Immature natural killer cell (primary cell): ENCODE measurements at regions not wholly inside any gene's neighbourhood (a gene's known extent, or its start where the extent isn't known, plus 50 kb on each side); places are given as distances from the start of the nearest gene placed in this dataset.

Experiments used
- DNase-seq, 3 donors: peaks; one replicate each; pipeline ENCODE4 v3.0.0; 2022; ENCODE audit warnings: mixed read lengths in 1 of 3
- H3K27ac Mint-ChIP-seq, 6 donors: one replicate each; pipeline ENCODE4 v1.8.0; 2020; ENCODE audit warnings: mixed read lengths in 6 of 6, mild to moderate bottlenecking in 5 of 6, inconsistent platforms in 4 of 6, moderate library complexity in 3 of 6
- H3K27me3 Mint-ChIP-seq, 3 donors: one replicate each; pipeline ENCODE4 v1.8.0; 2020 to 2021; ENCODE audit warnings: low read depth in 3 of 3, mild to moderate bottlenecking in 3 of 3, mixed read lengths in 3 of 3, moderate library complexity in 3 of 3, inconsistent platforms in 1 of 3
- H3K36me3 Mint-ChIP-seq, 3 donors: one replicate each; pipeline ENCODE4 v1.8.0; 2020; ENCODE audit warnings: mixed read lengths in 3 of 3, inconsistent platforms in 2 of 3, mild to moderate bottlenecking in 2 of 3
- H3K4me1 Mint-ChIP-seq, 2 donors: one replicate each; pipeline ENCODE4 v1.8.0; 2020; ENCODE audit warnings: inconsistent platforms in 2 of 2, mild to moderate bottlenecking in 2 of 2, mixed read lengths in 2 of 2, moderate library complexity in 1 of 2
- H3K4me3 Mint-ChIP-seq, 5 donors: one replicate each; pipeline ENCODE4 v1.8.0; 2020; ENCODE audit warnings: mild to moderate bottlenecking in 5 of 5, mixed read lengths in 5 of 5, inconsistent platforms in 3 of 5, moderate library complexity in 3 of 5
- H3K9me3 Mint-ChIP-seq, 6 donors: one replicate each; pipeline ENCODE4 v1.8.0; 2020; ENCODE audit warnings: mild to moderate bottlenecking in 6 of 6, mixed read lengths in 6 of 6, inconsistent platforms in 4 of 6, moderate library complexity in 3 of 6

GRCh38 chr5:4383102-4383501 is 757.0 kb upstream of the ADAMTS16 start:
- H3K27me3 Mint-ChIP-seq: peaks cover 0 to 2% (median 2%) of the 10 kb centered on the region in 3 donors
- H3K36me3 Mint-ChIP-seq: peaks cover 0 to 6% (median 0%) of the 10 kb centered on the region in 3 donors
- peaks cover 0 to 20% (median under 1%) of the 10 kb centered on the region in 6 donors for H3K9me3 Mint-ChIP-seq
- no peak overlapping the region for H3K4me3 Mint-ChIP-seq
- H3K4me1 Mint-ChIP-seq: no peaks in the 10 kb centered on the region
- no peak overlapping the region for H3K27ac Mint-ChIP-seq
- DNase-seq: no peak

- H3K36me3 Mint-ChIP-seq: peaks cover 0 to 4% (median 0%) of the 10 kb centered on the region in 3 donors
These were observed 756.5 kb upstream of the ADAMTS16 start for GRCh38 chr5:4383518-4384198.

DNA sequence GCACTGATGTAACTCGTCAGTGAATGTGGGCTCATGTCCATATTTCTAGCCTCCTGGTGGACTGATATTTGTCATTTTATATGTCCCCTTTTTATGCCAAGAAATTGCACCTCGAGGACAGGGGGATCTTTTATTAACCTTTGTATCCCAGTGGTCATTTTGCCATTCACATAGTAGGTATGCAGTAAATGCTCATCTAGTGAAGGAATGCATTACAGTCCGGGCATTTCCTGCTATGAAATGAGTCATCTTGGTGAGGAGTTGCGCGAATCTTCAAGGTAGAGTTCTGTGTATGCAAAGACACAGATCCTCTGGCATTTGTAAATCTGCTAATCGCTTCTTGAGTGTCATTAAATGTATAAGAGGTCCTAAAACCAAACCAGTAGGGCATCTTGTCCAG is 755.5 kb upstream of the ADAMTS16 start:
- Mint-ChIP-seq H3K4me1 (no peaks in the 10 kb centered on the region), H3K9me3 (peaks cover 0 to 16% (median 2%) of the 10 kb centered on the region in 6 donors), H3K27me3 (peaks cover 0 to 2% (median 0%) of the 10 kb centered on the region in 3 donors), H3K36me3 (peaks cover 0 to 4% (median 0%) of the 10 kb centered on the region in 3 donors), H3K4me3 (no peak overlapping the region), H3K27ac (no peak overlapping the region)
- no peak for DNase-seq

More at GRCh38 chr5:4383518-4384198, 756.5 kb upstream of the ADAMTS16 start:
- no peak overlapping the region for H3K27ac Mint-ChIP-seq
- H3K27me3 Mint-ChIP-seq: peaks cover 0 to 2% (median 0%) of the 10 kb centered on the region in 3 donors
- DNase-seq: no peak
- peaks cover 0 to 16% (median under 1%) of the 10 kb centered on the region in 6 donors for H3K9me3 Mint-ChIP-seq
- H3K4me1 Mint-ChIP-seq: no peaks in the 10 kb centered on the region
- no peak overlapping the region for H3K4me3 Mint-ChIP-seq

- Mint-ChIP-seq H3K9me3 (peaks cover 0 to 16% (median 3%) of the 10 kb centered on the region in 6 donors), H3K27ac (no peak overlapping the region), H3K36me3 (peaks cover 0 to 4% (median 0%) of the 10 kb centered on the region in 3 donors), H3K4me1 (no peaks in the 10 kb centered on the region), H3K4me3 (no peak overlapping the region), H3K27me3 (peaks cover 0 to 2% (median 2%) of the 10 kb centered on the region in 3 donors)
- DNase-seq: no peak
These were observed 754.0 kb upstream of the ADAMTS16 start for GRCh38 chr5:4386152-4386551.

DNA sequence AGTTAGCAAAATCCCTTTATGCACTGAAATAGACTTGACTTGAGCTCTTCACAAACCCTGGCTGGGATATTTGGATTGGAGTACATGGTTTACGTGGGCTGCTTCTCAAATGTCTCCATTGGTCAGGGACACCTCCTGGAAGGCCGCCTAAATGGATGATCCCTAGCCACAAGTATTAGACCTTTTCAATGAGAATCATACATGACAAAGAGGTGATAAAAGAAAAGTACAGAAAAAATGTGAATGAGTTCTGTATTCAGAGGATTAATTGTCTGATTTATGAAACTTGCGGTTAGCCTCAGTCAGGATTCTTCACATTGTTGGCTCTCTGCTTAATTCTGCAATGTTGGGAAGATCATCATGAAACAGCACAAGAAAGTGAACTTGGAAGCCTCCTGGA is 752.8 kb upstream of the ADAMTS16 start:
- Mint-ChIP-seq H3K9me3 (peaks cover 0 to 16% (median 3%) of the 10 kb centered on the region in 6 donors), H3K27ac (no peak overlapping the region)

GRCh38 chr5:4395752-4396151 is 744.4 kb upstream of the ADAMTS16 start:
- H3K27me3 Mint-ChIP-seq: peaks cover 0 to 7% (median 2%) of the 10 kb centered on the region in 3 donors
- no peak overlapping the region for H3K4me3 Mint-ChIP-seq
- H3K27ac Mint-ChIP-seq: no peak overlapping the region
- no peaks in the 10 kb centered on the region for H3K4me1 Mint-ChIP-seq
- no peak for DNase-seq
- peaks cover 7 to 45% (median 17%) of the 10 kb centered on the region in 6 donors for H3K9me3 Mint-ChIP-seq
- H3K36me3 Mint-ChIP-seq: no peaks in the 10 kb centered on the region

More for the DNA sequence above, 752.8 kb upstream of the ADAMTS16 start:
- Mint-ChIP-seq H3K36me3 (peaks cover 0 to 4% (median 0%) of the 10 kb centered on the region in 3 donors), H3K4me1 (no peaks in the 10 kb centered on the region), H3K4me3 (no peak overlapping the region), H3K27me3 (peaks cover 0 to 2% (median 2%) of the 10 kb centered on the region in 3 donors)
- no peak for DNase-seq

GRCh38 chr5:4405614-4406219 is 734.4 kb upstream of the ADAMTS16 start:
- H3K4me3 Mint-ChIP-seq: no peak overlapping the region
- no peak overlapping the region for H3K27ac Mint-ChIP-seq
- peaks cover 0 to 43% (median 5%) of the 10 kb centered on the region in 6 donors for H3K9me3 Mint-ChIP-seq
- no peak for DNase-seq
- H3K36me3 Mint-ChIP-seq: no peaks in the 10 kb centered on the region
- H3K4me1 Mint-ChIP-seq: no peaks in the 10 kb centered on the region
- peaks cover 0 to 4% (median 0%) of the 10 kb centered on the region in 3 donors for H3K27me3 Mint-ChIP-seq

DNA sequence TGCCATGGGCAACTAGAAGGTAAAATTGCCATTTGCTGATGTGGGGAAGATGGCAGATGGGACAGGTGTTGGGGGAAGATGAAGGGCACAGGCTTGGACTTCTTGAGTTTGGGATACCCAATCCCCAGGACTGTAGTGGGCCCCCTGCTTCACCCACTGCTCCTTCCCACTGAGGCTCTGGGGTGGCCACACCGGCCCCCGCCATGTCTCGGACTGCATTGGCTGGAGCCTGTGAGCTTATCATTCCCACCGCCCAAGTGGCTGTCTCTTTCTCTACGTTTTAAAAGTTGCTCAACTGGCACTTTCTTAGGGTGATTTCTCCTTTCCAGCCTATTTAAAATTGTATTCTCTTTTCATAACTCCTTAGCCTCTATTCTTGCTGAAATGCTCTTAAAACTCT is 730.0 kb upstream of the ADAMTS16 start:
- H3K4me3 Mint-ChIP-seq: no peak overlapping the region
- peaks cover 0 to 48% (median 6%) of the 10 kb centered on the region in 6 donors for H3K9me3 Mint-ChIP-seq
- no peaks in the 10 kb centered on the region for H3K36me3 Mint-ChIP-seq
- H3K4me1 Mint-ChIP-seq: no peaks in the 10 kb centered on the region
- H3K27me3 Mint-ChIP-seq: peaks cover 0 to 1% (median 0%) of the 10 kb centered on the region in 3 donors
- no peak for DNase-seq
- no peak overlapping the region for H3K27ac Mint-ChIP-seq

GRCh38 chr5:4411664-4412063 is 728.5 kb upstream of the ADAMTS16 start:
- no peak for DNase-seq
- Mint-ChIP-seq H3K9me3 (peaks cover 0 to 43% (median 6%) of the 10 kb centered on the region in 6 donors), H3K36me3 (no peaks in the 10 kb centered on the region), H3K27me3 (peaks cover 0 to 4% (median 2%) of the 10 kb centered on the region in 3 donors), H3K27ac (no peak overlapping the region), H3K4me1 (no peaks in the 10 kb centered on the region), H3K4me3 (no peak overlapping the region)

GRCh38 chr5:4413996-4414395 is 726.1 kb upstream of the ADAMTS16 start:
- peaks cover 0 to 4% (median 2%) of the 10 kb centered on the region in 3 donors for H3K27me3 Mint-ChIP-seq
- H3K36me3 Mint-ChIP-seq: no peaks in the 10 kb centered on the region
- no peaks in the 10 kb centered on the region for H3K4me1 Mint-ChIP-seq
- no peak overlapping the region for H3K27ac Mint-ChIP-seq
- H3K9me3 Mint-ChIP-seq: peaks cover 0 to 45% (median 5%) of the 10 kb centered on the region in 6 donors
- no peak for DNase-seq
- H3K4me3 Mint-ChIP-seq: no peak overlapping the region

DNA sequence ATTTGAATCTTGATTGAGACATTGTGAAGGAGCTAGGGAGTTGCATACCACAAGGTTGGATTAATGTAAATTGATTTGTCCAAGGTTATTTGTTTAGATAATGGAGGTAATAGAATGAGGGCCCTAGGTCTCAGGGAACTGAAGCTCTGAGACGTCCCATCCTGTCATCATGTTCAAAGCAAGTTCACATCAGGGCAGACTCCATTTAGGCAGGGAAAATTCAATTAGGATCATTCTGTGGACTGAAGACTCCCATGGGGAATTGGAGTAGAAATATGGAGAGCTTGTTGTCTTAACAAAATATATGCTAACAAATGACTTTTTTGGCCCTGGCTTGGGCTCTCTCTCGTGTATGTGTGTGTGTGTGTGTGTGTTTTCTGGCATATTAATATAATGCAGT is 722.0 kb upstream of the ADAMTS16 start:
- Mint-ChIP-seq H3K9me3 (peaks cover 2 to 33% (median 4%) of the 10 kb centered on the region in 6 donors), H3K27ac (no peak overlapping the region), H3K36me3 (peaks cover 0 to 4% (median 0%) of the 10 kb centered on the region in 3 donors), H3K4me1 (no peaks in the 10 kb centered on the region), H3K4me3 (no peak overlapping the region), H3K27me3 (peaks cover 2 to 3% (median 2%) of the 10 kb centered on the region in 3 donors)
- DNase-seq: no peak

GRCh38 chr5:4419281-4419680 is 720.8 kb upstream of the ADAMTS16 start:
- Mint-ChIP-seq H3K36me3 (peaks cover 0 to 4% (median 0%) of the 10 kb centered on the region in 3 donors), H3K27me3 (peaks cover 2 to 3% (median 2%) of the 10 kb centered on the region in 3 donors), H3K27ac (no peak overlapping the region), H3K4me1 (no peaks in the 10 kb centered on the region), H3K4me3 (no peak overlapping the region), H3K9me3 (peaks cover 2 to 32% (median 6%) of the 10 kb centered on the region in 6 donors)
- DNase-seq: no peak

- no peaks in the 10 kb centered on the region for H3K4me1 Mint-ChIP-seq
- no peak for DNase-seq
- H3K4me3 Mint-ChIP-seq: no peak overlapping the region
- H3K27me3 Mint-ChIP-seq: peaks cover 2 to 3% (median 2%) of the 10 kb centered on the region in 3 donors
- H3K27ac Mint-ChIP-seq: no peak overlapping the region
- H3K9me3 Mint-ChIP-seq: peaks cover 1 to 34% (median 5%) of the 10 kb centered on the region in 6 donors
- peaks cover 0 to 4% (median 0%) of the 10 kb centered on the region in 3 donors for H3K36me3 Mint-ChIP-seq
These were observed 720.0 kb upstream of the ADAMTS16 start for GRCh38 chr5:4420177-4420576.

DNA sequence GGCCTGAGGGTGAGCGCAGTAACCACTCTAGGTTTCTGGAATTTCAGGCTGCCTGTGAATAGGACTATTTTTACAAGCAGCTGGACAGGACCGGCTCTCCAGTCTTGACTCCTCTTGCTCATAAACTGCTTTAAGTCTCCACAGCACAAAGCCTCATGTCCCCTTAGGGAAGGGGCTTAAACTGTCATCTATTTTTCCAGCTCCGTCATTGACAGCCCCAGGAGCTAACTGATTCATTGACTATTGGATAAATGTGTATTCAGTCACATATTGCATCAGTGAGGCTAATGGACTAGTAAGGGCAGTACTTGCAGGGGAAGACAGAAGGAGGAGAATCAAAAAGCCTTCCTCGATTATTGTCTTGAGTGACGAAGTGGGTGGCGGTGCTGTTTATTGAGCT is 719.4 kb upstream of the ADAMTS16 start:
- no peak for DNase-seq
- H3K9me3 Mint-ChIP-seq: peaks cover 0 to 29% (median 5%) of the 10 kb centered on the region in 6 donors
- H3K27me3 Mint-ChIP-seq: peaks cover 0 to 3% (median 2%) of the 10 kb centered on the region in 3 donors
- no peak overlapping the region for H3K27ac Mint-ChIP-seq
- H3K4me1 Mint-ChIP-seq: no peaks in the 10 kb centered on the region
- no peak overlapping the region for H3K4me3 Mint-ChIP-seq
- peaks cover 0 to 4% (median 0%) of the 10 kb centered on the region in 3 donors for H3K36me3 Mint-ChIP-seq
